Activated CD4-positive, alpha-beta T cell treated with anti-CD3 and anti-CD28 coated beads, Interleukin-2, amount 50 U/mL, for 24 hours (primary cell): ENCODE measurements at regions not wholly inside any gene's neighbourhood (a gene's known extent, or its start where the extent isn't known, plus 50 kb on each side); places are given as distances from the start of the nearest gene placed in this dataset.

ENCODE experiments used
- DNase-seq, 2 donors: peaks; one replicate each; pipeline ENCODE4 v3.0.0-alpha.2; 2020; ENCODE audit warnings: low read depth in 1 of 2, low spot score in 1 of 2

- no peak for DNase-seq
Measured at GRCh38 chr2:16322308-16323125, 343.1 kb downstream of the CYRIA start.

- DNase-seq: no peak
Measured at GRCh38 chr2:16321872-16322271, 343.8 kb downstream of the CYRIA start.

GRCh38 chr2:16321256-16321655 lies 344.4 kb downstream of the CYRIA start:
- DNase-seq: no peak

GRCh38 chr2:16320716-16321115 lies 344.9 kb downstream of the CYRIA start:
- no peak for DNase-seq

GRCh38 chr2:16319551-16320121 lies 346.0 kb downstream of the CYRIA start:
- no peak for DNase-seq

- no peak for DNase-seq
Measured at GRCh38 chr2:16318474-16319195, 347.0 kb downstream of the CYRIA start.

GRCh38 chr2:16318051-16318450 lies 347.6 kb downstream of the CYRIA start:
- no peak for DNase-seq

GRCh38 chr2:16317211-16317830 lies 348.3 kb downstream of the CYRIA start:
- no peak for DNase-seq

GRCh38 chr2:16316456-16317210 lies 349.0 kb downstream of the CYRIA start:
- no peak for DNase-seq

- no peak for DNase-seq
Measured at GRCh38 chr2:16315908-16316307, 349.7 kb downstream of the CYRIA start.

GRCh38 chr2:16315458-16315835 lies 350.2 kb downstream of the CYRIA start:
- DNase-seq: no peak

GRCh38 chr2:16314691-16315457 lies 350.8 kb downstream of the CYRIA start:
- DNase-seq: no peak

- DNase-seq: no peak
Measured at GRCh38 chr2:16314001-16314400, 351.6 kb downstream of the CYRIA start.

- DNase-seq: no peak
Measured at GRCh38 chr2:16313235-16313975, 352.2 kb downstream of the CYRIA start.

- DNase-seq: no peak
Measured at GRCh38 chr2:16312771-16313170, 352.9 kb downstream of the CYRIA start.

- no peak for DNase-seq
Measured at GRCh38 chr2:16311521-16312440, 353.9 kb downstream of the CYRIA start.

GRCh38 chr2:16308816-16309215 lies 356.8 kb downstream of the CYRIA start:
- no peak for DNase-seq

- no peak for DNase-seq
Measured at GRCh38 chr2:16304876-16305590, 360.6 kb downstream of the CYRIA start.
